Ishikawa (cell line): ENCODE measurements at regions not wholly inside any gene's neighbourhood (a gene's known extent, or its start where the extent isn't known, plus 50 kb on each side); places are given as distances from the start of the nearest gene placed in this dataset.

ENCODE experiments used
- CEBPB ChIP-seq: IDR thresholded peaks from 2 replicates; pipeline ENCODE4 v1.6.1; 2012
- CREB1 ChIP-seq: IDR thresholded peaks from 2 replicates; pipeline ENCODE4 v1.6.1; 2012; ENCODE audit warnings: low read depth
- EGR1 ChIP-seq: IDR thresholded peaks from 2 replicates; pipeline ENCODE4 v1.6.1; 2012
- EP300 ChIP-seq: IDR thresholded peaks from 2 replicates; pipeline ENCODE4 v1.6.1; 2012; ENCODE audit warnings: borderline replicate concordance
- FOXM1 ChIP-seq: IDR thresholded peaks from 2 replicates; pipeline ENCODE4 v1.6.1; 2012; ENCODE audit warnings: low read depth, borderline replicate concordance
- NFIC ChIP-seq: IDR thresholded peaks from 2 replicates; pipeline ENCODE4 v1.6.1; 2012
- RAD21 ChIP-seq: IDR thresholded peaks from 2 replicates; pipeline ENCODE4 v1.6.1; 2012; ENCODE audit warnings: low read depth
- TAF1 ChIP-seq: IDR thresholded peaks from 2 replicates; pipeline ENCODE4 v1.6.1; 2012; ENCODE audit warnings: low read depth, mild to moderate bottlenecking
- TCF12 ChIP-seq: IDR thresholded peaks from 2 replicates; pipeline ENCODE4 v1.6.1; 2012; ENCODE audit warnings: low read depth
- TEAD4 ChIP-seq: IDR thresholded peaks from 2 replicates; pipeline ENCODE4 v1.6.1; 2012
- USF1 ChIP-seq: IDR thresholded peaks from 2 replicates; pipeline ENCODE4 v1.6.1; 2012
- YY1 ChIP-seq: IDR thresholded peaks from 2 replicates; pipeline ENCODE4 v1.6.1; 2012; ENCODE audit warnings: low read depth
- ZBTB7A ChIP-seq: IDR thresholded peaks from 2 replicates; pipeline ENCODE4 v1.6.1; 2012; ENCODE audit warnings: low read depth
- TF ChIP-seq, protein P1 (sequence below): IDR thresholded peaks from 2 replicates; pipeline ENCODE4 v1.6.1; 2012
- TF ChIP-seq, protein P2 (sequence below): IDR thresholded peaks from 2 replicates; pipeline ENCODE4 v1.6.1; 2012; ENCODE audit warnings: low read depth, mild to moderate bottlenecking

DNA sequence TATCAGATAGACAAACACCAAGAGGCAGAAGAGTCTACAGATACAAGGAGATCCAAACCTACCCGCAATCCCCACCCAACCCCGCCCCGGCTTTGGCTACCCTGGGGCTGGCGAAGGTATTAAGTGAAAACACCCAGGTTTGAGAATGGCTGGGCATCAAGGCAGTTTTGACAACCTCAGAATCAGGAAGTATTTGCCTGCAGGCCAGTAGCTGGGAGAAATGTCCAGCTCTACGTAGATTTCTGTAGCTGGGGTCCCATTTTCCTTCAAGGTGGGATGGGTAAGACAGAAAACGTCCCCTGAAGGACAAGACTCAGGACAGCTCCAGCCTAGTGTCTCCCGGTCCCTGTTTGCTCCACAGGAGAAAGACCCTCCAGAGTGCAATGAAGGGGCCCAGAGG lies 101.8 kb upstream of the ERG start:
- no peak for TF ChIP-seq RAD21
- TF ChIP-seq, protein P1, sequence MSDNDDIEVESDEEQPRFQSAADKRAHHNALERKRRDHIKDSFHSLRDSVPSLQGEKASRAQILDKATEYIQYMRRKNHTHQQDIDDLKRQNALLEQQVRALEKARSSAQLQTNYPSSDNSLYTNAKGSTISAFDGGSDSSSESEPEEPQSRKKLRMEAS = no peak
- no peak for TF ChIP-seq CREB1
- TF ChIP-seq FOXM1 = no peak
- no peak for TF ChIP-seq NFIC
- TF ChIP-seq USF1 = no peak
- TF ChIP-seq, protein P2, sequence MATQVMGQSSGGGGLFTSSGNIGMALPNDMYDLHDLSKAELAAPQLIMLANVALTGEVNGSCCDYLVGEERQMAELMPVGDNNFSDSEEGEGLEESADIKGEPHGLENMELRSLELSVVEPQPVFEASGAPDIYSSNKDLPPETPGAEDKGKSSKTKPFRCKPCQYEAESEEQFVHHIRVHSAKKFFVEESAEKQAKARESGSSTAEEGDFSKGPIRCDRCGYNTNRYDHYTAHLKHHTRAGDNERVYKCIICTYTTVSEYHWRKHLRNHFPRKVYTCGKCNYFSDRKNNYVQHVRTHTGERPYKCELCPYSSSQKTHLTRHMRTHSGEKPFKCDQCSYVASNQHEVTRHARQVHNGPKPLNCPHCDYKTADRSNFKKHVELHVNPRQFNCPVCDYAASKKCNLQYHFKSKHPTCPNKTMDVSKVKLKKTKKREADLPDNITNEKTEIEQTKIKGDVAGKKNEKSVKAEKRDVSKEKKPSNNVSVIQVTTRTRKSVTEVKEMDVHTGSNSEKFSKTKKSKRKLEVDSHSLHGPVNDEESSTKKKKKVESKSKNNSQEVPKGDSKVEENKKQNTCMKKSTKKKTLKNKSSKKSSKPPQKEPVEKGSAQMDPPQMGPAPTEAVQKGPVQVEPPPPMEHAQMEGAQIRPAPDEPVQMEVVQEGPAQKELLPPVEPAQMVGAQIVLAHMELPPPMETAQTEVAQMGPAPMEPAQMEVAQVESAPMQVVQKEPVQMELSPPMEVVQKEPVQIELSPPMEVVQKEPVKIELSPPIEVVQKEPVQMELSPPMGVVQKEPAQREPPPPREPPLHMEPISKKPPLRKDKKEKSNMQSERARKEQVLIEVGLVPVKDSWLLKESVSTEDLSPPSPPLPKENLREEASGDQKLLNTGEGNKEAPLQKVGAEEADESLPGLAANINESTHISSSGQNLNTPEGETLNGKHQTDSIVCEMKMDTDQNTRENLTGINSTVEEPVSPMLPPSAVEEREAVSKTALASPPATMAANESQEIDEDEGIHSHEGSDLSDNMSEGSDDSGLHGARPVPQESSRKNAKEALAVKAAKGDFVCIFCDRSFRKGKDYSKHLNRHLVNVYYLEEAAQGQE = no peak
- TF ChIP-seq TAF1 = no peak
- no peak for TF ChIP-seq EGR1
- TF ChIP-seq YY1 = no peak
- TF ChIP-seq TCF12 = no peak
- TF ChIP-seq CEBPB = no peak
- no peak for TF ChIP-seq TEAD4
- no peak for TF ChIP-seq EP300
- TF ChIP-seq ZBTB7A = no peak

DNA sequence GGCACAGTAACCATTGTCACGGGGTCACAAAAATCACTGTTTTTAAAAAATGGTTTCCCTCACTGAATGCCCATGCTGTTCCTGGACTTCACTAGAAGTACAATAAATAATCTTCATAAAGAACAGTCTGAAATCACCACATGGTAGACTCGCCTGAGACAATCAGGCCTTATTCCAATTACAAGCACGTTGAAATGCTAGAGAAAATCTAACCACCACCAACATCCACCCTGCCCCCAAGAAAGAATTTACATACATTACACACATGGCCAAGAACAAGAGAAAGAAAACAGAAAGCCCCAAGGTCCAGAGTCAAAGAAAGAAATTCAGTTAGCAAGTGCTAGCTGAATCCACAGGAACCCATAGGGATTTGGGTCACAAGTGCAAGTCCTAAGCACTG lies 107.0 kb upstream of the ERG start:
- TF ChIP-seq FOXM1 (no peak), TAF1 (no peak), TEAD4 (no peak)

DNA sequence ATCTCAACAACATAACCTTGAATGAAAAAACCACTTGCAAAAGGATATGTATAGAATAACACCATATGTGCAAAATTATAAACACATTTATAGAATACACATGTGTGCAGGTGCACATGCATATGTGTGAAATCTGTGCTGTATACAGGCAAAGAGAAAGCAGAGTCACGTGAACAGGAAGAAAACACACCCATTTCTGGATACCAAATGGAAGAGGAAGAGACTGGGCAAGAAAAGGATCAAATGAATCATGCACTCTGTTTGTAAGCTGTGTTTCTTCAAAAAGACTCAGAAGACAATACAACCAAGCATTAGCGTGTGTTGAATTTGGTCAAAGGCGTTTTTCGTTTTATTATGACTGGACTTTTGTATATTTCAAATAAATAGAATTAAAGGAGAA lies 111.3 kb upstream of the ERG start:
- TF ChIP-seq CEBPB = no peak
- no peak for TF ChIP-seq USF1
- TF ChIP-seq, protein P1 = no peak
- TF ChIP-seq CREB1 = no peak
- TF ChIP-seq TCF12 = no peak
- TF ChIP-seq RAD21 = no peak
- no peak for TF ChIP-seq NFIC
- no peak for TF ChIP-seq YY1
- TF ChIP-seq, protein P2 = no peak
- TF ChIP-seq FOXM1 = no peak
- TF ChIP-seq ZBTB7A = no peak
- no peak for TF ChIP-seq TAF1

- TF ChIP-seq CREB1 = no peak
- TF ChIP-seq, protein P1 = no peak
- TF ChIP-seq, protein P2 = no peak
- no peak for TF ChIP-seq ZBTB7A
- TF ChIP-seq YY1 = no peak
- no peak for TF ChIP-seq CEBPB
- no peak for TF ChIP-seq USF1
- TF ChIP-seq RAD21 = no peak
Observed at GRCh38 chr21:38610623-38611251, 112.5 kb upstream of the ERG start.
